ENCODE measurements at regions not wholly inside any gene's neighbourhood (a gene's known extent, or its start where the extent isn't known, plus 50 kb on each side); places are given as distances from the start of the nearest gene placed in this dataset.

DNA sequence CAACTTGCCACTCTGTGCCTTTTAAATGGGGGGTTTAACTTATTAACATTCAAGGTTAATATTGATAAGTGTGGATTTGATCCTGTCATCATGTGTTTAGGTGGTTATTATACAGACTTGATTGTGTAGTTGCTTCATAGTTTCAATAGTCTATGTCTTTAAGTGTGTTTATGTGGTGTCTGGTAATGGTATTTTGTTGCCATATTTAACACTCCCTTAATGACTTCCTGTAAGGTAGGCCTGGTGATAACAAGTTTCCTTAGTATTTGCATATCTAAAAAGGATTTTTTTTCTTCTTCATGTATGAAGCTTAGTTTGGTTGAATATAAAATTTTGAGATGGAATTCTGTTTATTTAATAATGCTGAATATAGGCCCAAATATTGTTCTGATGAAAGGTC is 506.0 kb upstream of the ZNF462 start:
- DNase-seq, result no peak

DNA sequence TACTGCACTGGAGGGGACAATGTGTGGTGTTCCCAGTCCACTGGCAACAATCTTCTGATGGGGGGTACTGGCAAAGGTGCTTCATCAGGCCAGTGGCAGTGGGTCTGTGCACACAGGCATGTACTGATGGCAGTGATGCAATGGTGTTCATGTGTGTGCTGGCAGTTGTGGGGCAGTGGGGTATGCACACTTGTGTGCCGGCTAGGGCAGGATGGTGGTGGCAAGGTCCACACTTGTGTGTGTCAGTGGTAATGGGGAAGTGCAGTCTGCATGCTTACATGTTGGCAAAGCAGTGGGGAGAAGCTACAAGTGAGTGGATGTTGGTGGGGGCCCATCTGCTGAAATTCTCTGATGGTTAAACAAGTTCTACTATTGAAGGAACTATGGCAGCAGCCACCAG is 504.6 kb upstream of the ZNF462 start:
- no peak for DNase-seq

DNA sequence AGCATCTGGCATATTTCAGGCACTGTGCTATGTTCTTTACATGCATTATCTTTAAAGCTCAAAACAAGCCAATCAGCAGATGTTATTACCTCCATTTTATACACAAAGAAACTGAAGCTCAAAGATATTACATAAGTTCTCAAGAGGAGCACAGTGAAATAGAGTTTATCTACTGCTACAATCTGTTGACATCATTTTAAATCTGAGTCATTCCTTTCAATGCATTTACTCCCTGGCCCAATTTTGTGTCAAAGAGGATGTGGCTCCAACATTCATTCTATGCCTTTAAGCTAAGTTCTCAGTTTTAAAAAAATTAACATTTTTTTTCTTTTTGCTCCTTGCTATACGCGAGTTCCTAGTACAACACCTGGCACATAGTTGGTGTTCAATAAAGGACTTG is 486.3 kb upstream of the ZNF462 start:
- no peak for DNase-seq

DNA sequence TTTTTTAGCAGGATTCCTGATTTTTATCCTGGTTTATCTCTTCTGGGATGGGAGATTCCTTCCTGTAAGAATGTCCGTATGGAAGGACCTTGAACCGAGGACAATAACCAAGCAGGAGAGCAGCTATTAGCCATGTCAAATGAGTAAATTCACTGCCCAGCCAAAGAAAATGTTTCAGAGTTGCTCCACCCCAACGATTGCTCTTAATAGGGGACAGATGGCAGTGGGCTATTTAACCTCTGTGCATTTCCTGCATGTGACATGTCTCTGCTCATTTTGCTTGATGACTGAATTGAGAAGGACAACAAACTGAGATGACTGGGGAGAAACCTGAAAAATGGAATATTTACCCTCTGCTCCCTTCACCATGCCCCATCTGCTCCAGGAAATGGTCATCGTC is 479.9 kb upstream of the ZNF462 start:
- DNase-seq, result no peak

DNA sequence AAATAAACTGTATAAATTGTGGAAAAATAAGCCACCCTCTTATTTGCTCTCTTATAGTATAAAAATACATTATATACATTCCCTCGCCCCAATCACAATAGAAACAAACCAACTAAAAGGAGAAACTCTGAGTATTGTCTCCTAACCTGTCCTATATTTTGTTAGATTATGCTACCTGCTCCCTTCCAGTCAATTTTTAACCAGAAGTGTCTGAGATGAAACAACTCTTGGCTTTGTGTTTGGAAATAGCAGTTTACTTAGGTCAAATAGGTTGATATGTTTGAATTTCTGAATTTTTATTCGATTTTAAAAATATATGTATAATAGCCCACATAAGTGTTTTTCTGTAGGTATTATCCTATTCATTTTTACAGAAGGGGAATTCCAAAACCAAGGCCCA is 475.0 kb upstream of the ZNF462 start:
- DNase-seq, result no peak

DNA sequence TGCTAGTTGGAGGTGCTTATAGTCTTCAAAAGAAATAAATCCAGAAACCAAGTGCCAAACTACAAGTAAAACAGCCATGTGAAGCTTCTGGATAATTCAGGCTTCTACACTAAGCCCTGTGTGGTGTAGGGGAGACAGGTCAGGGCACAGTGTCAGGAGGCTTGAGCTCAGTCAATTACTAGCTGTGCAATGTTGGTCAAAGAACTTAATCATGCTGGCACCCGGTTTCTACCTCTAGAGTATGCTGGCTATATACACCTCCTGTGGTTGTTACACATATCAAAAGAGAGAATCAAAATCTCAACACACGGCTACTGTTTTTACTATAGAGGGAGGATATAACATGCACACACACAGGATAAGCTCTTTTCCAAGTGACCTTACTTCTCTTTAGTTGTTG is 469.7 kb upstream of the ZNF462 start:
- DNase-seq, result no peak

DNA sequence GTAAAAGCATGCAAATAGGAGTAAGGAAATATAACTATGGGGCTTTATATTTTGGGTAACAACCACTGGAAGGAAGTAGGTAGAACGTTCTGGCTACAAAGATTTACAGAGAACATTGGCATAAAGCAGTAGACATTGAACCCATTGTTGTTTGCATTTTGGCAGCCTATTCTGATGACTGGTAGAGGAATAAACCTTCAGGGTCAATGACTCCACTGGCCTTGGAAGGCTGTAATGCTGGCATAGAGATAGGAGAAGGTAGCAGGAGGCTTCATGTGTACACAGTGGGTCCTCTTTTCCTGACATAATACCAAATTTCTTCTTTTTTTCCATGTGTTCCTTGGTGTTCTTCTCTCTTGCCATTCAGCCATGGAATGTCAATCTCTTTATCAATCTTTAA is 462.8 kb upstream of the ZNF462 start:
- DNase-seq, result no peak

DNA sequence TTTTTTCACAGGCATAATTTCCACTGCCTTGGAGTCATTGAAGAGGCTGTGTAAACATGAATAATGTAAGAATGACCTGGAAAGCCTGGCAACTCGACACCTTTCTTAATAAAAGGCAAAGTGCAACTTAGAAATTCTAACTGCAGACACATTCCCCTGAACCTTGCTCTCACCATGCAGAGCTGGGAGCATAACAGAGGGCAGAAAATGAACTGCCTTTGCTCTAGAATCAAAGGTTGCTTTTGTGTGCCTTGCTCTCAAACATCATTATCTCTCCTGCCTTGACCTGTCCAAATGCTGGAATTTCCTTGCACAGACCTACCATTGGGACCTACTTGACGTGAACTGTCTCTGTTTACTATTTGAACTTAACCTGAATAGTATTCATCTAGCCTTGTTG is 462.0 kb upstream of the ZNF462 start:
- DNase-seq, result no peak

DNA sequence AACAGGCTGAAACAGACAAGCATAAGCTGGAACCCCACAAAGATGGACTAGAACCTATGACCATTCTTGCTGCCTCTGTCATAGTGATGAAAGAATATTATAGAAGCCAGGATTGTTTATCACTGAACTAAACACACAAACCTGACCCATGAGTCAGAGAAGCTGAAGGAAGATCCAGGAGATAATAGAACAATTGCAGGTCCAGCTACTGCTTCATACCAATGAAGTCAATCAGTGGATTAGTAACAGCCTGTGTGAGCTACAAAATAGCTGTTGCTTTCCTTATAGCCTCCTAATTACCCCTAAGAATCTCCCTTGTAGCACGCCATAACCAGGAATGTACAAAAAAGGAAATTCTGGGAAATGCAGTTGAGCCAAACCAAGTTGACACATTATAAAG is 459.9 kb upstream of the ZNF462 start:
- no peak for DNase-seq

DNA sequence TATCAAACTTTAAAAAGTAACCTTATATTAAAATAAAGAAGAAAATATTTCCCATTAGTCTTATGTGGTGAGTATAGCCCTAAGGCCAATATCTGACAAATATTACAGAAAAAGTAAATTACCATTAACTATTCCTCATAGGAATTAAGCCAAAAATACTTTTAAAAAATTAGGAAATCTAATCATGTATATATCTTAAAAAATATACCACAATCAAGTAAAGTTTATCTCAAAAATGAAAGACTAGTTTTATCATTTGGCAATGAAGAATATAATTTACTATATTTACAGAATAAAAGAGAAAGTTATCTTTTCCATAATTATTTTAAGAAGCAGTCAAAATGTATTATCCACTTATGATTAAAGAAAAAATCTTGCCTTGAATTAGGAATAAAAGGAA is 458.8 kb upstream of the ZNF462 start:
- DNase-seq, result no peak

DNA sequence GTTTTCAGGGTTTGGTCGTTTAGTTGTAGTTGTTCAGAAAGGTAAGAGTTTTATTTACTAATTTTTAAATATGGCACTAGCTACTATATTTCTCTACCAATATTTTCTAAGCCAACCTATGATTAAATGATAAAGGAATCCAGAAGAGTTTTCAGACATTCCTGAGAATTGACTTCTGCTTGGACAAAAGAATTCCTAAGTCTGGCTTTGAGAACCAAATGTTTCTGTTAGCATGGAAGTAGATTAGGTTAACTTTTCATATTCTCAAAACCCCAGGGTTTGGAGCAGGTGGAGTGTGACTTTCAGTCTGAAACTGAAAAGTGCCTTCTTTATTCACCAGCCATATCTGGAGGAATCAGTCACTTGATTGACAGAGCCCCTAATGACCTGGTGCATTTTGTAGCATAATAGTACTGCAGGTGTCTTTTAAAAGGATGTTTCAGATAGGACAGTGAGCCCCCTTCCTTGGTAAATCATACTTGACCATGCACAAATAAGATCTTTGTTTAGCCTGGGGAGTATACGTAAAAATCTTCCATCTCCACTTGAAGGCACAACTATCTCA is 457.0 kb upstream of the ZNF462 start:
- DNase-seq, result no peak

DNA sequence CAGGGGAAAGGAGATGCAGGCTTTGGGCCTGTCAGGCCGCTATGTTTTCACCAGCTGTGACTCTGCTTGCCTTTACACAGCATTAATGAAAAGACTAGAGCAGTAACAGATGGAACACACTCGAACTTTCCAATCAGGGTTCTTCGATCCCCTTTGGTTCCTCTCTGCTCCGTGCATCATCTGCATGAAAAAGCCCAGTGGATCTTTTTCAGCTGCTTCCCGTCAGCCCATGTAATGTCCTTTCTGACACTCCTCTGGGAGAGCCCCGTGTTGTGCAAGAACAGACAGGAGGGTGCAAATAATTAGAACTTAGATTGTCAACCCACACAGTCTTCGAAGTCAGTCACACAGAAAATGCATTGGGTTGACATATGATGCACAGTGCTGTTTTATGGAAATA is 448.9 kb upstream of the ZNF462 start:
- DNase-seq, result no peak

DNA sequence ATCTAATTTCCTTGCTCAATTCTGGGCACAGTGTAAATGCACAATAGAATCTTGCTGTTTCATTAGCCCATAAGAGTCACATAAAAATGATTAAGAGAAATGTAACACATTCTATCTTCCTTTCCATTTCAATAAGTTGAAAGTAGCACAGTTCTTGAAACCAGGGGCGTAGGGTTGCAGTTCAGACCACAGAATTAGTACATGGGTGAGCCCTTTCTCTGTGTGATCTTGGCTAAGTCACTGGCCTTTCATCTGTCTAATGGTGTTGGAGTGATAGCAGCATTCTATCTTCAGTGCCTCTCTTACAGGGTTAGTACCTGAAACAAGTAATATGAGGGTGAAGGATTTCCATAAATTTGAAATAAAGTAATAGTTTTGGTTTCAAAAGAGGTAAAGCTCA is 445.3 kb upstream of the ZNF462 start:
- DNase-seq, result no peak

DNA sequence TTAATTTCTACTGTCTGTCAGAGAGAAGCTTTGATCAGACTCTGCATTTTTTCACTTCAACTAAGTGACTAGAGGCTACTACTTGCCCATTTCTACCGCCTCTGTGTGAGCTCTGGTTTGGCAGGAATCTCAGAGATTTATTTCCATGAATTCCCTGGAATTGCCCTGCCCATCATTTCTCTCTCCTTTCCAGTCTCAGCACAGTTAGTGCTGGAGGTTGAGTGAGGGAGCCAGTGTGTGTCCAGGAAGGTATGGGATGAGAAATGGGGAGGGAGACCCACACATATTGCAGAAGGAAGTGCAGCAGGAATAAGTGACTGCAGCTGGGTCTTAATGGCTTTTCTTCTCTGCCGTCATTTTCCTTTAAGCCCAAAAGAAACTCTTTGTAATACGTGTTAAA is 443.1 kb upstream of the ZNF462 start:
- no peak for DNase-seq

DNA sequence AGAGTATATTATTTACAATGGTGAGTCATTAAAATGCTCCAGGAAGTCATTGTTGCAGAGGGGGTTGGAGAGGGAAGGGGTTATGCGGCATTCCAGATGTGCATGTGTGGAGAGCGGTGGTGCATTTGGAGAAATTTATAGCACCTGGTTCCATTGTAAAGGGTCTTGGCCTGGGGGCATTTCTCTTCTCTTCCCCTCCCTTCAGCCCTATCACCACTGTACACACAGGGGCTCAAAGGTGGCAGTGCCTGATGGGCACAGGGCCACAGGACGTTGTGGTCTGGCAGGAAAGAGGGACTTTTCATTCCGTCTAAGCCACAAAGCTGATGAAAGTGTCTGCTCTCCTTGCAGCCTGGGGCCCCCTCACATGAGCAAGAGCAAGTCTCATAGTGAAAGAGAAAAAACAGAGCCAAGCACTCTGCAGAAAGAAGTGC is 442.4 kb upstream of the ZNF462 start:
- no peak for DNase-seq

DNA sequence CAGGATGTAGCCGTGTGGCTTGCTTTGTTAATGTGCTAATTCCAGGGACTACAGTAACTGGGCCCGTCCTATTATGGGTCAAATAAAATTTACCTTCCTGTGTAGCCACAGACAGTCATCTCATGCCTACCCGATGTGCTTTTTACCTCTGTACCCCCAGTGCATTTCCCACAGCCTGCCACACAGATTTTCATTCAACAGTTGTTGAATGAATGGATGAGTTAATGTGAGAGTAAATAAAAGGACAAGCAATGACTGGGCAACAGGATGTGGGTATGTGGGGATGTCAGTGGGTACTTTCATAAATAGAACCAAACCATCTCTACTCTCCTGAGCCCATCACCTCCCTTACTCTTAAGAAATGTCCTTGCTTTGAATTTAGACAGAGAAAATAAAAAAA is 441.2 kb upstream of the ZNF462 start:
- no peak for DNase-seq

DNA sequence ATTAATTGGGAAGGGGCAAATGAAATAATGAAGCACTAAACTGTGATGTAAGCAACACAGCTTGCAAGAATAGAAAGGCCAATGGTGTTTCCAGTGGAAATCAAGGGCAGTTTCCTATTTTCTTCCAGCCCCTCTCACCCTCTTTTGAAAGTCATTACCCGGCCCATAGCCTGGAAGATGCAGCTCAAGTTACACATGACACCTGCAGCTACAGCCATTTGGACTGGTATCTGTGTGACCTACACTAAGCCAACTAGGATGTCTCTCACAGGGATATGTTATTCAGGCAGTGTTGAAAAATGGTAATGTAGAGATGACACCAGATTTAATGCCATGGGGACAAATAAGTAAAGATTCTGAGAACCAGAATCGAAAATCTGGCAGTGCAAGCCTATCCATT is 439.4 kb upstream of the ZNF462 start:
- DNase-seq, result no peak

DNA sequence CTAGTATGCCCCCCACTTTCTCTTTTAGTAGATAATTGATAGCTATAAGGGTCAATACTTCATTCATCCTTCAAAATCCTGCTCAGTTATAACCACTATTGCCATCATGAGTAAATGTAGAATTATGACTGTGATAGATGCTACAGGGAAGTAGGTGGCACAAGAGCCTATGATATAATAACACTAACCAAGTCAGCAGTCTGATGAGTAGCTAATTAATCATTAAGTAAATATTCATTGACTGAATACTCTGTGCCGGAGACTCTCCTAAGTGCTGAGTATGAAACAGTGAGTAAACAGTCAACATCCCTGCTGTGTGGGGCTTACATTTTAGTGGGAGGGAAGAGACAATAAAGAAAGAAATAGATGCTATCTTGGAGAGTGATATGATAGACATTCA is 430.3 kb upstream of the ZNF462 start:
- DNase-seq, result no peak

DNA sequence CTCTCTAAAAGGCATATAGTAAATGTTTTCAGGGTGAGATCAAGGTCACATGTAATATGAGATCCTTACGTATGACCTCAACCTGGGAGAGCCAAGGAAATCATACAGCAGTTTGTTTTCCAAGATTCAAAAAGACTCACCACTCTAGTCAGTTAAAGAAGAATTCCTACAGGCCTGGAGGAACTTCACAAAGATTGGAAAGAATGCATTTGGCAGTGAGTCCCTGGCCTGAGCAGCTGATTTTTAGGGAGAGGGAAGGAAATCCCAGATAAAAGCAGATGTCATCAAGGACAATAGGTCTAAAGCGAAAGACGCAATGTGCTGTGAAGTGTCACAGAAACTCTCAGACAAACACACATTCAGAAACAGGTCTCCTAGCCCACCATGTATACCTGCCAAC is 424.0 kb upstream of the ZNF462 start:
- DNase-seq, result no peak

DNA sequence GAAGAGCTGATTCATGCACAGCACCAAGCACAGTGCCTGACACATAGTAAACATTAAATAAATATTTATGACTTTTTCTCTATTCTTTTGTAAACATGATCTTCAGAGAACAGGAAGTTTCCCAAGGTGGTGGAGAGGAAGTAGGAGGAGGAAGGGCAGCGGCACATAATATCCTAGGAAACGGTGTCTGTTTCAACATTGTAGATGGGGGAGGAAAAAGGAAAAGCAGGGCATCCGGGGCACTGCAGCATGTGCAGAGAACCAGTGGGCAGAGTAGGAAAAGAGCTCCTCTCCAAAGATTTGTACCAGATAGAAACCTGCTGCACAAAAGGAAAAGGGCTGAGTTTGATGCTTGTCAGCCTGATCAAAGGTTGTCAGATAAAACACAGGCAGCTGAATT is 421.7 kb upstream of the ZNF462 start:
- DNase-seq, result no peak

DNA sequence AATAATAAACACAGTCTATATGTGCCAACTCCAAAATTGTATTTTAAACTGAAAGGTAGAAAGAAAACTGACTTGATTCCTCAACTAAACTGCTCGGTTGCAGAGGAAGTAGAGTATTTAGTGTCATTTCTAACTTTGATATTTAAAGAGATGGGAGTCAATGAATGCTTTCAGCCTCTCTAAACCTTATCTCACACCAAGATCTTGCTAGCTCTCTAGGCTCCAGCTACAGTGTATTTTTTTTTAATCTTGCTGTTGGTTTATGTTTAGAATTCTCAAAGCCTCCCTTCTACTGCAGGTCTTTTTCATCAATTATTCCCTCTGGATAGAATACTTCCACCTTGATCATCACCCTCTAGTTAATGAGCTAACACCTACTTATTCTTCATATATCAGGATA is 419.4 kb upstream of the ZNF462 start:
- no peak for DNase-seq

DNA sequence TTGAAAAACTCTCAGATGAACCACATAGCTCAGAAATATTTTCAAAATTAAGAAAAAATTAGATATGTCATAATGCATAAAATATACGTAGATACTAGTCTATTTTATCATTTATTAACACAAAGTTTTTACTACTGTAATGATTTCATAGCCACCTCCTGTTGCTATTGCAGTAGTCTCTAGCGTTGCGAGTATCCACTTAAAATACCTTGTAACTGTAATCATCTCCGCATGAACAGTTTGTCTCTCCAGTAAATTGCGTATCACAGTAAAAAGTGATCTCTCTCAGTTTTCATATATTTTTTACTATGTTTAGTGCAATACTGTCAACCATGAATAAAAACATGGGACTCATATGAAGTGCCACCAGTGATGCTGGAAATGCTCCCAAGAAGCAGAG is 417.9 kb upstream of the ZNF462 start:
- no peak for DNase-seq

DNA sequence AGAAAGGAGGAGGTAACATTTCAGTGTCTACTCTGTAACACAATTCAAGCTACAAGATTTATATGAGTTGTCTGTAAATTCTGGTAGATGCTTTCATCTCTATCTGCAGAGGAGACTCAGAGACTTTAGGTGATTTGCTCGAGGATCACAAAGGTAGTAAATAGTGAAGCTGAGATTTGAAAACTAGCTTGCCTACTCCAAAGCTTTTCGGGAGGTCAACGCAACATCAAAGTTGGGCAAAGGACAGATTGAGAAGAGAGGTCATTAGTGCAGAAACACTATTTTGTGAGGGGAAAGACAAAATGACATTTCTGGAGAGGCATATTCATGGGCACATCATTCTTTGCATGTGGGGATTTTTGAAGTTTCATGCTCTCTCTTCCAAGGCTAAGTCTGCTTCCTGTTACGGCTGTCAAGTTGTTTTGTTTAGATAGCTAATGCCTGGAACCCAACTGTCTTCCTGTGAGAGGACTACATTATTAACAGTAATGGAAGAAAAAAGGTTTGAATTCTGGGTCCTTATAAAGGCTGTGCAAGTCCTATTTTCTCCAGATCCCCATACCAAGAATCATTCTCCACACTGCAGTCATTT is 413.5 kb upstream of the ZNF462 start:
- DNase-seq, result no peak

DNA sequence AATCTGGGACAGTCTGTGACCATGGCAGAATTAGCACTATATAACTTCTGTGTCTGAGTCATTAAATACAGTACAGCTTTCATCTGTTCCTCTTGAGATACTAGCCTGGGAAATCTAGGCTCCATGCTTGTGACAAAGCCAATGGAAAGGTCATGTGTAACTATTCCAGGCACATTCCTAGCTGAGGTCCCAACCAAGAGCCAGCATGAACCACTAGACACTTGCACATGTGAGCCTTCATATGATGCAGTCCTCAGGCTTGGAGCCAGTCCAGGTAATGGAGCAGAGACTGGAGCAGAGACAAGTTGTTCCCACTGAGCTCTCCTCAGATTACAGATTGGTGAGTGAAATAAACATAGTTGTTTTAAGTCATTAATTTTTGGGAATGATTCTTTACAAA is 412.4 kb upstream of the ZNF462 start:
- no peak for DNase-seq

DNA sequence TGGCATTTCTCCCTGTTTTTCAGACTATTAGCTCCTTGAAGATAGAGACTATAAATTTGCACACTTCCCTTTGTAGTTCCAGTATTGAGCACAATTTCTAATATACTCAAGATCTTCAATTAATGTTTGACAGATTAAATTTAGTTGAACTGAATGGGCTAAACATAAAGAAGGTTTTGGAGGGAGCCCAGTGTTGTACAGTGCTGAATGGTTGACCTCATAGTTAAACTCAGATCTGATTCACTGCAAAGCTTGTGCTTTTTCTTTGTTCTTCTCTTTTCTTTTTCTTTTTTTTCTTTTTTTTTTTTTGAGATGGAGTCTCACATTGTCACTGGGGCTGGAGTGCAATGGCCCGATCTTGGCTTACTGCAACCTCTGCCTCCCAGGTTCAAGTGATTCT is 411.7 kb upstream of the ZNF462 start:
- DNase-seq, result no peak

DNA sequence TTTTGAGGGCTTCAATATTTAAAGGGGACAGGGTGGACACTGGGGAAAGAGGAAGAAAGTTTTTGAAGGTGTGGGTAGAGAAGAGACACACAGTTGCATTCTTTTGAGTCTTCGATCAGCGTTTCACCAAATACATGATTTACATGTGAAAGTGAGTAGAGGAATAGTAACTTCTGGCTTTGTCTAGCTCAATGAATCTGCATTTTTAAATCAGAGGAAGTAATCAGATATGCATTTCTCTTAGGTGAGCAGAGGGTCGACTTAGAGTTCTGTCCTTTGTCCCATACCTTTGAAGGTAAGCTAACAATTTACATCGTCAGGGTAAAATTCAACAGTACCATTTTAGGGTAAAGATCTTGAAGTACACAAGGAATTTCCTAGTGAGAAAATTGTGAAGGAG is 406.4 kb upstream of the ZNF462 start:
- no peak for DNase-seq
